ENCODE measurements at regions not wholly inside any gene's neighbourhood (a gene's known extent, or its start where the extent isn't known, plus 50 kb on each side); places are given as distances from the start of the nearest gene placed in this dataset.
A peak's percentile ranks its signal among the peaks of the same experiment; 100 is the strongest.

GRCh38 chr2:38448692-38449410 is 71.8 kb upstream of the ATL2 start:
- TF ChIP-seq CTCF (conservative IDR thresholded peaks at IDR 0.05): no peak
- peaks cover 26% of the 10 kb centered on the region for H3K4me1 Mint-ChIP-seq (ENCODE audit: unreplicated experiment)
- H3K27me3 Mint-ChIP-seq: no peaks in the 10 kb centered on the region
- H3K27ac Mint-ChIP-seq: no peak overlapping the region
- H3K9me3 Mint-ChIP-seq: no peaks in the 10 kb centered on the region
- H3K4me3 Mint-ChIP-seq: no peak overlapping the region
- no peaks in the 10 kb centered on the region for H3K36me3 Mint-ChIP-seq
- no peak for DNase-seq (ENCODE audit: extremely low spot score, unreplicated experiment)

GRCh38 chr2:38446906-38447561 is 70.0 kb upstream of the ATL2 start:
- Mint-ChIP-seq H3K4me1 (ENCODE audit: unreplicated experiment) (peaks cover 42% of the 10 kb centered on the region), H3K36me3 (no peaks in the 10 kb centered on the region), H3K27me3 (peaks cover 5% of the 10 kb centered on the region), H3K9me3 (no peaks in the 10 kb centered on the region), H3K4me3 (peak overlapping the region; percentile 54), H3K27ac (no peak overlapping the region)
- TF ChIP-seq CTCF (conservative IDR thresholded peaks at IDR 0.05): no peak
- DNase-seq (ENCODE audit: extremely low spot score, unreplicated experiment): no peak

GRCh38 chr2:38446418-38446817 is 69.3 kb upstream of the ATL2 start:
- Mint-ChIP-seq H3K4me3 (peak overlapping the region; percentile 54), H3K36me3 (no peaks in the 10 kb centered on the region), H3K27me3 (peaks cover 5% of the 10 kb centered on the region), H3K9me3 (no peaks in the 10 kb centered on the region), H3K27ac (no peak overlapping the region), H3K4me1 (ENCODE audit: unreplicated experiment) (peaks cover 43% of the 10 kb centered on the region)
- no peak for DNase-seq (ENCODE audit: extremely low spot score, unreplicated experiment)
- TF ChIP-seq CTCF (conservative IDR thresholded peaks at IDR 0.05): no peak

- no peak overlapping the region for H3K27ac Mint-ChIP-seq
- H3K4me1 Mint-ChIP-seq (ENCODE audit: unreplicated experiment): peaks cover 51% of the 10 kb centered on the region
- TF ChIP-seq CTCF (conservative IDR thresholded peaks at IDR 0.05): no peak
- H3K4me3 Mint-ChIP-seq: no peak overlapping the region
- H3K27me3 Mint-ChIP-seq: peaks cover 9% of the 10 kb centered on the region
- H3K36me3 Mint-ChIP-seq: no peaks in the 10 kb centered on the region
- DNase-seq (ENCODE audit: extremely low spot score, unreplicated experiment): no peak
- H3K9me3 Mint-ChIP-seq: peaks cover 5% of the 10 kb centered on the region
Observed at GRCh38 chr2:38444247-38444646, 67.2 kb upstream of the ATL2 start.

GRCh38 chr2:38442643-38443541 is 65.8 kb upstream of the ATL2 start:
- H3K27me3 Mint-ChIP-seq: peaks cover 9% of the 10 kb centered on the region
- no peak overlapping the region for H3K27ac Mint-ChIP-seq
- TF ChIP-seq CTCF (conservative IDR thresholded peaks at IDR 0.05): no peak
- peaks cover 64% of the 10 kb centered on the region for H3K4me1 Mint-ChIP-seq (ENCODE audit: unreplicated experiment)
- no peak overlapping the region for H3K4me3 Mint-ChIP-seq
- H3K9me3 Mint-ChIP-seq: peaks cover 5% of the 10 kb centered on the region
- DNase-seq (ENCODE audit: extremely low spot score, unreplicated experiment): no peak
- no peaks in the 10 kb centered on the region for H3K36me3 Mint-ChIP-seq

Data from type B pancreatic cell (in vitro differentiated cells).